ENCODE measurements at regions not wholly inside any gene's neighbourhood (a gene's known extent, or its start where the extent isn't known, plus 50 kb on each side); places are given as distances from the start of the nearest gene placed in this dataset.

DNA sequence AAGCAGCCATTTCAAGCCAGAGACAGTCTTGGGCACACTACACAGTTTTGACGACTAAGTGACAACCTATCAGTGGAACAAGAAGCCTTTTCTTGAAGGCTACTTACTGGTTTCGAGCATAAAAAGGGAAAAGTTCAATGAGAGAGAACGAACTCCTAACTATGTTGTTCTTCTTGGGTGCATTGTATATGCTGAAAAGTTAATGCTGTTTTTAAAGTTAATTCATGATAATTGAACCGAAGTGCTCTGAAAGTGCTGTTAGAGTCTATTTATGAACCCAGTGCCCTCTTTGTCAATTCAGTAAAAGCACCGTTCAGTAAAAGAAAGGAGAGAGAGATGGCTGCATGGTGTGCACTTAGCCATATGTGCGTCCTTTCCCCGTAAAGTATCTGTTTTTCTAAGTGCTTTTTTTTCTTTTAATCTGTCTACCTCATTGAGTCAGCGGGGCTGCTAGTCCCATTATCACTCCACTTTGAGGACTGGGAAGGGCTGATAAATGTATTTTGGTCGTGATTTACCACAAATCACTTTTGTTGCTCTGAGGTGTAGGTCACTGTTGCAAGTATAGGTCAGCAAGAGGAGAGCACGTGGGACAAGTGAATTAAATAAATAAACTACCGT, 380.7 kb upstream of the GOLIM4 start:
- Histone ChIP-seq H3K9me3 (no peaks in the 10 kb centered on the region), H3K27me3 (no peaks in the 10 kb centered on the region), H3K4me1 (no peaks in the 10 kb centered on the region), H3K27ac (no peak overlapping the region), H3K36me3 (no peaks in the 10 kb centered on the region), H3K4me3 (peak overlapping the region; percentile 5 to 13)
- no peak for DNase-seq (ENCODE audit: low spot score)
- no peak for TF ChIP-seq CTCF (IDR thresholded peaks at IDR 0.05)

- H3K9me3 ChIP-seq = no peaks in the 10 kb centered on the region
- H3K4me1 ChIP-seq = no peaks in the 10 kb centered on the region
- H3K27me3 ChIP-seq = no peaks in the 10 kb centered on the region
- no peak overlapping the region for H3K27ac ChIP-seq
- H3K36me3 ChIP-seq = no peaks in the 10 kb centered on the region
- no peak for TF ChIP-seq CTCF (IDR thresholded peaks at IDR 0.05)
- no peak overlapping the region for H3K4me3 ChIP-seq
- no peak for DNase-seq (ENCODE audit: low spot score)
Observed at GRCh38 chr3:168475704-168476103, 380.0 kb upstream of the GOLIM4 start.

- no peak overlapping the region for H3K4me3 ChIP-seq
- no peak for TF ChIP-seq CTCF (IDR thresholded peaks at IDR 0.05)
- H3K27ac ChIP-seq = no peak overlapping the region
- H3K9me3 ChIP-seq = no peaks in the 10 kb centered on the region
- no peak for DNase-seq (ENCODE audit: low spot score)
- H3K4me1 ChIP-seq = no peaks in the 10 kb centered on the region
- H3K36me3 ChIP-seq = no peaks in the 10 kb centered on the region
- no peaks in the 10 kb centered on the region for H3K27me3 ChIP-seq
Observed at GRCh38 chr3:168473334-168473890, 377.7 kb upstream of the GOLIM4 start.

- no peak for DNase-seq (ENCODE audit: low spot score)
- Histone ChIP-seq H3K36me3 (no peaks in the 10 kb centered on the region), H3K4me3 (no peak overlapping the region), H3K4me1 (no peaks in the 10 kb centered on the region), H3K9me3 (no peaks in the 10 kb centered on the region), H3K27me3 (no peaks in the 10 kb centered on the region), H3K27ac (no peak overlapping the region)
- no peak for TF ChIP-seq CTCF (IDR thresholded peaks at IDR 0.05)
Observed at GRCh38 chr3:168472783-168473182, 377.1 kb upstream of the GOLIM4 start.

GRCh38 chr3:168470380-168470779, 374.7 kb upstream of the GOLIM4 start:
- no peak for DNase-seq (ENCODE audit: low spot score)
- TF ChIP-seq CTCF (IDR thresholded peaks at IDR 0.05) = no peak
- no peaks in the 10 kb centered on the region for H3K4me1 ChIP-seq
- H3K9me3 ChIP-seq = no peaks in the 10 kb centered on the region
- H3K4me3 ChIP-seq = no peak overlapping the region
- H3K27me3 ChIP-seq = no peaks in the 10 kb centered on the region
- no peaks in the 10 kb centered on the region for H3K36me3 ChIP-seq
- H3K27ac ChIP-seq = no peak overlapping the region

- H3K27me3 ChIP-seq = no peaks in the 10 kb centered on the region
- H3K4me1 ChIP-seq = no peaks in the 10 kb centered on the region
- no peak overlapping the region for H3K27ac ChIP-seq
- TF ChIP-seq CTCF (IDR thresholded peaks at IDR 0.05) = no peak
- DNase-seq (ENCODE audit: low spot score) = no peak
- H3K36me3 ChIP-seq = no peaks in the 10 kb centered on the region
- no peak overlapping the region for H3K4me3 ChIP-seq
- no peaks in the 10 kb centered on the region for H3K9me3 ChIP-seq
Observed at GRCh38 chr3:168469436-168469835, 373.7 kb upstream of the GOLIM4 start.

Data from right atrium auricular region (tissue), 2 donors.